HUES48 (cell line): ENCODE measurements at regions not wholly inside any gene's neighbourhood (a gene's known extent, or its start where the extent isn't known, plus 50 kb on each side); places are given as distances from the start of the nearest gene placed in this dataset.
A peak's percentile ranks its signal among the peaks of the same experiment; 100 is the strongest.

Experiments used
- H3K27ac ChIP-seq: one replicate; pipeline ENCODE4 v1.7.0; 2013; ENCODE audit warnings: low read depth, low read length, inconsistent platforms
- H3K27me3 ChIP-seq: 2 replicates; pipeline ENCODE4 v1.6.1; 2013; ENCODE audit warnings: mild to moderate bottlenecking, low read length; ENCODE audit not compliant: control insufficient read depth, insufficient read depth
- H3K36me3 ChIP-seq: 2 replicates; pipeline ENCODE4 v1.6.1; 2013; ENCODE audit warnings: low read length; ENCODE audit not compliant: control insufficient read depth, insufficient read depth
- H3K4me1 ChIP-seq: 2 replicates; pipeline ENCODE4 v1.6.1; 2013; ENCODE audit warnings: mild to moderate bottlenecking, low read length; ENCODE audit not compliant: control insufficient read depth, insufficient read depth
- H3K4me3 ChIP-seq: 2 replicates; pipeline ENCODE4 v1.5.1; 2013; ENCODE audit warnings: mild to moderate bottlenecking, low read depth, low read length
- H3K9ac ChIP-seq: 2 replicates; pipeline ENCODE4 v1.6.1; 2013; ENCODE audit warnings: mild to moderate bottlenecking, low read depth, low read length, moderate library complexity
- H3K9me3 ChIP-seq: 2 replicates; pipeline ENCODE4 v1.6.1; 2013; ENCODE audit warnings: low read length; ENCODE audit not compliant: control insufficient read depth, insufficient read depth

GRCh38 chr13:111877906-111878305, 189.0 kb upstream of the SOX1 start:
- Histone ChIP-seq H3K9me3 (no peaks in the 10 kb centered on the region), H3K4me1 (0 out of 2 replicates have a peak, but pooled peaks cover 4% of the 10 kb centered on the region), H3K9ac (no peak overlapping the region), H3K36me3 (no peaks in the 10 kb centered on the region), H3K27ac (no peak overlapping the region), H3K27me3 (no peaks in the 10 kb centered on the region), H3K4me3 (no peak overlapping the region)

GRCh38 chr13:111879719-111880118, 187.2 kb upstream of the SOX1 start:
- Histone ChIP-seq H3K9ac (no peak overlapping the region), H3K4me3 (no peak overlapping the region), H3K27ac (no peak overlapping the region), H3K36me3 (no peaks in the 10 kb centered on the region), H3K27me3 (no peaks in the 10 kb centered on the region), H3K9me3 (no peaks in the 10 kb centered on the region), H3K4me1 (0 out of 2 replicates have a peak, but pooled peaks cover 4% of the 10 kb centered on the region)

- H3K4me3 ChIP-seq, result no peak overlapping the region
- no peak overlapping the region for H3K27ac ChIP-seq
- 0 out of 2 replicates have a peak, but pooled peaks cover 4% of the 10 kb centered on the region for H3K4me1 ChIP-seq
- no peaks in the 10 kb centered on the region for H3K36me3 ChIP-seq
- H3K9ac ChIP-seq, result no peak overlapping the region
- H3K9me3 ChIP-seq, result no peaks in the 10 kb centered on the region
- H3K27me3 ChIP-seq, result no peaks in the 10 kb centered on the region
These were observed 186.8 kb upstream of the SOX1 start for GRCh38 chr13:111880185-111880584.

GRCh38 chr13:111881700-111882099, 185.2 kb upstream of the SOX1 start:
- H3K4me3 ChIP-seq, result no peak overlapping the region
- H3K27me3 ChIP-seq, result no peaks in the 10 kb centered on the region
- H3K9ac ChIP-seq, result no peak overlapping the region
- no peaks in the 10 kb centered on the region for H3K36me3 ChIP-seq
- H3K4me1 ChIP-seq, result 0 out of 2 replicates have a peak, but pooled peaks cover 4% of the 10 kb centered on the region
- H3K9me3 ChIP-seq, result no peaks in the 10 kb centered on the region
- H3K27ac ChIP-seq, result no peak overlapping the region

GRCh38 chr13:111882351-111882750, 184.6 kb upstream of the SOX1 start:
- Histone ChIP-seq H3K4me3 (no peak overlapping the region), H3K27ac (no peak overlapping the region), H3K4me1 (0 out of 2 replicates have a peak, but pooled peaks cover 4% of the 10 kb centered on the region), H3K9ac (no peak overlapping the region), H3K9me3 (no peaks in the 10 kb centered on the region), H3K27me3 (no peaks in the 10 kb centered on the region), H3K36me3 (no peaks in the 10 kb centered on the region)

DNA sequence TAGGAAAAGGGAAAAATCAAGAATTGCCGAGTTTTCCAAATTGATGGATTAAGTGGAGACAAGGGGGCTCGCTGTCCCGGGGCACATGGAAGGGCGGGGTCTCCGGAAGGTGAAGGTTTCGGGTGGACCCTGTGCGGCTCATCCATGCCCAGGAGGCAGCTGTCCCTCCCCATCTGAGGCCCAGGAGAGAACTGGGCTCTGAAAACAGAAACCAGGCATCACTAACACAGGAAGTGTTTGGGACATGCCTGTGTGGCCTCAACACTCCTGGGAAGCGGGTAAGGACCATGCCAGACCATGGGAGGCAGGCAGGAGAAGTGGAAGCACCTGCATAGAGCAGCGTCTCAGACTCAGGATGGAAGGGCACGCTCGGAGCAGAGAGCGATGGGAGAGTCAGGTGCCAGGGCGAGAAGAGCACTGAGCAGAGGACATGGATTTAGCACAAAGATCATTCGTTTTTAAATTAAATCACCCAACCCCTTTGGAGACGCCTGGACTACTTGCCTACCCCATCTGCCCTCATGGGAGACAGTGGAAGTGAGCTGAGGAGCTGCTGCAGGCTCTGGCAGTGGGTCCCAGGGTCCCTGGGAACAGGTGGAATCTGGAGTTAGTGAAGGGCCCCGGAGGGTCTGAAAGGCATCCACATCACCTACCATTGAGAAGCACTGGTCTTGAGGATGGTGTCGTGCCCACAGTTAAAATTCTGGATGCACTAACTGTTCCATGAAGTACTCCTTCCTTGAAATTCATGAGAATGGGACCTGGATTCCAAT, 183.2 kb upstream of the SOX1 start:
- H3K27me3 ChIP-seq, result no peaks in the 10 kb centered on the region

GRCh38 chr13:111886217-111886945, 180.6 kb upstream of the SOX1 start:
- Histone ChIP-seq H3K9me3 (no peaks in the 10 kb centered on the region), H3K9ac (no peak overlapping the region), H3K4me3 (no peak overlapping the region), H3K27me3 (peaks cover 4% of the 10 kb centered on the region; the same call in 1 of the 2 replicates), H3K4me1 (peaks cover 5% of the 10 kb centered on the region; the same call in 1 of the 2 replicates), H3K36me3 (no peaks in the 10 kb centered on the region), H3K27ac (no peak overlapping the region)

More for the DNA sequence above, 183.2 kb upstream of the SOX1 start:
- Histone ChIP-seq H3K9ac (no peak overlapping the region), H3K4me1 (0 out of 2 replicates have a peak, but pooled peaks cover 4% of the 10 kb centered on the region), H3K9me3 (no peaks in the 10 kb centered on the region), H3K36me3 (no peaks in the 10 kb centered on the region), H3K4me3 (no peak overlapping the region), H3K27ac (no peak overlapping the region)

GRCh38 chr13:111893071-111893606, 173.8 kb upstream of the SOX1 start:
- H3K9me3 ChIP-seq, result no peaks in the 10 kb centered on the region
- peaks cover 42% of the 10 kb centered on the region for H3K27me3 ChIP-seq

GRCh38 chr13:111893607-111894443, 173.1 kb upstream of the SOX1 start:
- Histone ChIP-seq H3K4me3 (peak overlapping the region; percentile 61), H3K27ac (peak overlapping the region; percentile 85), H3K27me3 (peaks cover 42% of the 10 kb centered on the region), H3K36me3 (no peaks in the 10 kb centered on the region), H3K9ac (peak overlapping the region; percentile 50; the same call in 1 of the 2 replicates), H3K9me3 (no peaks in the 10 kb centered on the region), H3K4me1 (peaks cover 23% of the 10 kb centered on the region)

More at GRCh38 chr13:111893071-111893606, 173.8 kb upstream of the SOX1 start:
- H3K4me3 ChIP-seq, result peak overlapping the region; percentile 61
- peak overlapping the region; percentile 50; the same call in 1 of the 2 replicates for H3K9ac ChIP-seq
- peak overlapping the region; percentile 85 for H3K27ac ChIP-seq
- H3K4me1 ChIP-seq, result peaks cover 23% of the 10 kb centered on the region
- H3K36me3 ChIP-seq, result no peaks in the 10 kb centered on the region
